ENCODE measurements at regions not wholly inside any gene's neighbourhood (a gene's known extent, or its start where the extent isn't known, plus 50 kb on each side); places are given as distances from the start of the nearest gene placed in this dataset.

- no peak overlapping the region for H3K4me3 ChIP-seq (ENCODE audit: low read length)
- H3K9ac ChIP-seq (ENCODE audit: low read depth, low read length), result no peak overlapping the region
- H3K4me1 ChIP-seq (ENCODE audit: control insufficient read depth, insufficient read depth, low read length), result peaks cover 7% of the 10 kb centered on the region
- no peak overlapping the region for H3K4me2 ChIP-seq (ENCODE audit: low read length)
- no peaks in the 10 kb centered on the region for H3K36me3 ChIP-seq (ENCODE audit: insufficient read depth, low read length)
- no peaks in the 10 kb centered on the region for H3K27me3 ChIP-seq (ENCODE audit: control insufficient read depth, insufficient read depth, low read length)
- H3K9me3 ChIP-seq (replicated peaks; ENCODE audit: low read length), result no peaks in the 10 kb centered on the region
Measured at GRCh38 chr2:48126162-48126561, 188.3 kb upstream of the FOXN2 start.

DNA sequence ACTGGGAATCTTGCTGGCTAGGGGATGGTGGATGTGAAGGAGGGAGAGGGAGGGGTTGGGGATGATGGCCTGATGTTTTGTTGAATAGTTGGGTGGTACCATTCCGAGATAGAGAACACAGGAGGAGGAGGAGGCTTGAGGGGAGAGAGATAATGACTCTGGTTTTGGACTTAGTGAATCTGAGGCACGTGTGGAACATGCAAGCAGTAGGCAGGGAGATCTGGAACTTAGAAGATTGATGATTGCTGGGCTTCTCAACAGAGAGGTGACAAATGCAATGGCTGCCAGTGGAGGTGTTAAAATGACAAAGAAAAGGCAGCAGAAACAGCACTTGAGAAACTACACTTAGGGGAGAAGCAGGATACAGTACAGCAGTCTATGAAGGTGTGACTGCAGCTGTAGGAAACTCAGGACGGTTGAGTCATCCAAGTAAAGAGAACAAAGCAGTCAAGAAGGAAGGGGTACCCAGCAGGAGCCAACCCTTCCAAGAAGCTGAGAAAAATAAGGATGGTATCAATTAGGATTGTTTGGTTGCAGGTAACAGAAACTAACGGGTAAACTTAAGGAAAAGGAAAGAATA is 186.8 kb upstream of the FOXN2 start:
- H3K9me3 ChIP-seq (replicated peaks; ENCODE audit: low read length), result no peaks in the 10 kb centered on the region
- no peak overlapping the region for H3K9ac ChIP-seq (ENCODE audit: low read depth, low read length)
- no peaks in the 10 kb centered on the region for H3K36me3 ChIP-seq (ENCODE audit: insufficient read depth, low read length)
- H3K4me2 ChIP-seq (ENCODE audit: low read length), result no peak overlapping the region
- H3K4me3 ChIP-seq (ENCODE audit: low read length), result no peak overlapping the region
- no peaks in the 10 kb centered on the region for H3K27me3 ChIP-seq (ENCODE audit: control insufficient read depth, insufficient read depth, low read length)
- peaks cover 7% of the 10 kb centered on the region for H3K4me1 ChIP-seq (ENCODE audit: control insufficient read depth, insufficient read depth, low read length)

GRCh38 chr2:48129293-48129950 is 185.1 kb upstream of the FOXN2 start:
- H3K9me3 ChIP-seq (replicated peaks; ENCODE audit: low read length), result no peaks in the 10 kb centered on the region
- H3K4me3 ChIP-seq (ENCODE audit: low read length), result no peak overlapping the region
- peaks cover 6% of the 10 kb centered on the region for H3K4me1 ChIP-seq (ENCODE audit: control insufficient read depth, insufficient read depth, low read length)
- H3K27me3 ChIP-seq (ENCODE audit: control insufficient read depth, insufficient read depth, low read length), result no peaks in the 10 kb centered on the region
- H3K9ac ChIP-seq (ENCODE audit: low read depth, low read length), result no peak overlapping the region
- no peaks in the 10 kb centered on the region for H3K36me3 ChIP-seq (ENCODE audit: insufficient read depth, low read length)
- H3K4me2 ChIP-seq (ENCODE audit: low read length), result no peak overlapping the region

DNA sequence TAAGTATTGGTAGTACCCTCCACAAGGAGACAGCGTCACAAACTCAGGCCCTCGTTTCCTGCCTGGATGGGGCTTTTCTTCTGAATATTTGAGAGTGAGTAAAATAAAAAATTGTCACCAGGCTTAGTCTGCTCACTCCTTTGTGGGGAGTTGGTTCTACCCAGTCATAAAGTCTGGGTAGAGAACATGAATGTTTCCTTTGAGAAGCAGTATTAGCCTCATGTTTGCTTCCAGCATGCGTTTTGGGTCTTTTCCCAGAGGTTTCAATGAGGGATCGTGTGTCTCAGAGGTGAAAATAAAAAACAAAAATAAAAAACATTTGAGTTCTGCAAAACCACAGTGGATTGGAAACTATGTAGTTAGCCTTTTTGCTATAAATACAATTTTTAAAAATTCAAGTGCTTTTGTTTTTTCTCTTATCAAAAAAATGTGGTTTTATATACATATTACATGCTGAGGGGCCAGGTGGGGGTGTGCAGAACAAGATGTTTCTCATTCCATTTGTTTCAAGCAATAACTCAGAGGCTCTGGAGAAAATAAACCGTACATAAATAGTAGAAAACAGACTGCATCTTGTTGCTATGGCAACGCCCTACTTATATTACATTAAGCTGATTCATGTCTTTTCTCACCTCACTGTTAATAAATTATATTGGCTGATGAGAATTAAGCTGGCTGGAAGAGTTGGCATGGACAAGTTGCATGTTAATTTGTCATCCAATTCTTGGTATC is 182.8 kb upstream of the FOXN2 start:
- Histone ChIP-seq H3K9ac (ENCODE audit: low read depth, low read length) (no peak overlapping the region), H3K27me3 (ENCODE audit: control insufficient read depth, insufficient read depth, low read length) (no peaks in the 10 kb centered on the region), H3K9me3 (replicated peaks; ENCODE audit: low read length) (no peaks in the 10 kb centered on the region), H3K4me1 (ENCODE audit: control insufficient read depth, insufficient read depth, low read length) (no peaks in the 10 kb centered on the region), H3K36me3 (ENCODE audit: insufficient read depth, low read length) (no peaks in the 10 kb centered on the region), H3K4me2 (ENCODE audit: low read length) (no peak overlapping the region), H3K4me3 (ENCODE audit: low read length) (no peak overlapping the region)

DNA sequence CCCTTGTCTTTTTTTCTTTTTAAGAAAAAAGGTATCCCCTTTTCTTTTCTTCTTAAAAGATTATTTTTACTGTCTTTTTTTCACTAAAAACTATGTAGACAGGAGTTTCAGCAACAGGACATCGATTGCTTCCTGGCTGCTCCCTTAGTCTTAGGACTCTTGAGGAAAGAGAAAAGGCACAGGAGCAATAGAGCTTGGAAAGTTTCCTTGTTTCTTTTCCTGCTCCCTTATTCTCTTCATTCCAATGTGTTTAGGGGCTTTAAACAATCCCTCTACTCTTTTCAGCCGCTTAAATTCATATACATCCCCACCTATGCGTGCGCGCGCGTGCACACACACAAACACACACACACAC is 182.2 kb upstream of the FOXN2 start:
- no peak overlapping the region for H3K9ac ChIP-seq (ENCODE audit: low read depth, low read length)
- H3K4me2 ChIP-seq (ENCODE audit: low read length), result no peak overlapping the region
- H3K36me3 ChIP-seq (ENCODE audit: insufficient read depth, low read length), result no peaks in the 10 kb centered on the region
- H3K27me3 ChIP-seq (ENCODE audit: control insufficient read depth, insufficient read depth, low read length), result no peaks in the 10 kb centered on the region
- no peaks in the 10 kb centered on the region for H3K4me1 ChIP-seq (ENCODE audit: control insufficient read depth, insufficient read depth, low read length)
- H3K9me3 ChIP-seq (replicated peaks; ENCODE audit: low read length), result no peaks in the 10 kb centered on the region
- no peak overlapping the region for H3K4me3 ChIP-seq (ENCODE audit: low read length)

- Histone ChIP-seq H3K9me3 (replicated peaks; ENCODE audit: low read length) (no peaks in the 10 kb centered on the region), H3K9ac (ENCODE audit: low read depth, low read length) (no peak overlapping the region), H3K4me1 (ENCODE audit: control insufficient read depth, insufficient read depth, low read length) (no peaks in the 10 kb centered on the region), H3K4me3 (ENCODE audit: low read length) (no peak overlapping the region), H3K4me2 (ENCODE audit: low read length) (no peak overlapping the region), H3K27me3 (ENCODE audit: control insufficient read depth, insufficient read depth, low read length) (no peaks in the 10 kb centered on the region), H3K36me3 (ENCODE audit: insufficient read depth, low read length) (no peaks in the 10 kb centered on the region)
Measured at GRCh38 chr2:48134704-48135103, 179.8 kb upstream of the FOXN2 start.

DNA sequence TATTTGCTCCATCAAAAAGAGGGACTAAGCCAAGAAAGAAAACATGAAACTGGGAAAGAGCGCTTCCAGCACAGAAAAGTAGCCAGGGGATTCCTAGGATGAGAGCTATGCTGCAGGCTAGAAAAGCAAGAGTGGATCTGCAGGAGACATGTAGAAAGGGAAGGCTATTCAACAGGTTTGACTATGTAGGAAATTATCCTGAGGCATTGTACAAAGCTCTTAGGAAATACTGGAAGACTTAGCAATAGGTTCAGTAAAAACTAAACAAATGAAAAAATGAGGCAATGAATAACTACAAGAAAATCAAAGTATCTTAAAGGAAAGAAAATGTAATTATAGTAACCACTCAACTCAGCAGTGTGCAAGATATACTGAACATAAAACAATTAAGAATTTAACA is 178.7 kb upstream of the FOXN2 start:
- no peaks in the 10 kb centered on the region for H3K27me3 ChIP-seq (ENCODE audit: control insufficient read depth, insufficient read depth, low read length)
- H3K4me1 ChIP-seq (ENCODE audit: control insufficient read depth, insufficient read depth, low read length), result no peaks in the 10 kb centered on the region
- no peak overlapping the region for H3K4me3 ChIP-seq (ENCODE audit: low read length)
- H3K9me3 ChIP-seq (replicated peaks; ENCODE audit: low read length), result no peaks in the 10 kb centered on the region
- H3K4me2 ChIP-seq (ENCODE audit: low read length), result no peak overlapping the region
- no peak overlapping the region for H3K9ac ChIP-seq (ENCODE audit: low read depth, low read length)
- H3K36me3 ChIP-seq (ENCODE audit: insufficient read depth, low read length), result no peaks in the 10 kb centered on the region

DNA sequence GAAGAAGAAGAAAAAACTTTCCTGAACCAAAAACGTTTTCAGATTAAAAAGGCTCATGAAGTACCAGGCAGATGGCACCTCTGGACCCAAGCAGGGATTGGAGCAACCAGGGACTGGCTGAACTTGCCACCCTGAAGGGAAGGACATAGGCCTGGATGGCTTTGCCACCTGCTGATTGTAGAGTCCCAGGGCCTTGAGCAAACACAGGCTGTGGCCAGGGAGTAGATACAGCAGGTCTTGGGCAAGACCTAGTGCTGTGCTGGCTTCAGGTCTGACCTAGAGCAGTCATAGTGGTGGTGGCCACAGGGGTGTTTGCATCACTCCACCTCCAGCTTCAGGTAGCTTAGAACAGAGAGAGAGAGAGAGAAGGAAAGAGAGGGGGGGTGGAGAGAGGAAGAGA is 176.7 kb upstream of the FOXN2 start:
- Histone ChIP-seq H3K36me3 (ENCODE audit: insufficient read depth, low read length) (no peaks in the 10 kb centered on the region), H3K4me3 (ENCODE audit: low read length) (no peak overlapping the region), H3K4me1 (ENCODE audit: control insufficient read depth, insufficient read depth, low read length) (no peaks in the 10 kb centered on the region), H3K4me2 (ENCODE audit: low read length) (no peak overlapping the region), H3K27me3 (ENCODE audit: control insufficient read depth, insufficient read depth, low read length) (no peaks in the 10 kb centered on the region), H3K9ac (ENCODE audit: low read depth, low read length) (no peak overlapping the region), H3K9me3 (replicated peaks; ENCODE audit: low read length) (no peaks in the 10 kb centered on the region)

GRCh38 chr2:48138898-48139297 is 175.6 kb upstream of the FOXN2 start:
- no peak overlapping the region for H3K4me2 ChIP-seq (ENCODE audit: low read length)
- H3K36me3 ChIP-seq (ENCODE audit: insufficient read depth, low read length), result no peaks in the 10 kb centered on the region
- H3K27me3 ChIP-seq (ENCODE audit: control insufficient read depth, insufficient read depth, low read length), result no peaks in the 10 kb centered on the region
- H3K9ac ChIP-seq (ENCODE audit: low read depth, low read length), result no peak overlapping the region
- no peak overlapping the region for H3K4me3 ChIP-seq (ENCODE audit: low read length)
- no peaks in the 10 kb centered on the region for H3K4me1 ChIP-seq (ENCODE audit: control insufficient read depth, insufficient read depth, low read length)
- H3K9me3 ChIP-seq (replicated peaks; ENCODE audit: low read length), result no peaks in the 10 kb centered on the region

GRCh38 chr2:48140586-48140985 is 173.9 kb upstream of the FOXN2 start:
- Histone ChIP-seq H3K9me3 (replicated peaks; ENCODE audit: low read length) (no peaks in the 10 kb centered on the region), H3K9ac (ENCODE audit: low read depth, low read length) (no peak overlapping the region), H3K27me3 (ENCODE audit: control insufficient read depth, insufficient read depth, low read length) (no peaks in the 10 kb centered on the region), H3K36me3 (ENCODE audit: insufficient read depth, low read length) (no peaks in the 10 kb centered on the region), H3K4me2 (ENCODE audit: low read length) (no peak overlapping the region), H3K4me3 (ENCODE audit: low read length) (no peak overlapping the region), H3K4me1 (ENCODE audit: control insufficient read depth, insufficient read depth, low read length) (no peaks in the 10 kb centered on the region)

GRCh38 chr2:48144777-48145176 is 169.7 kb upstream of the FOXN2 start:
- no peaks in the 10 kb centered on the region for H3K4me1 ChIP-seq (ENCODE audit: control insufficient read depth, insufficient read depth, low read length)
- H3K27me3 ChIP-seq (ENCODE audit: control insufficient read depth, insufficient read depth, low read length), result no peaks in the 10 kb centered on the region

More at GRCh38 chr2:48144777-48145176, 169.7 kb upstream of the FOXN2 start:
- Histone ChIP-seq H3K36me3 (ENCODE audit: insufficient read depth, low read length) (no peaks in the 10 kb centered on the region), H3K4me3 (ENCODE audit: low read length) (no peak overlapping the region), H3K4me2 (ENCODE audit: low read length) (no peak overlapping the region), H3K9ac (ENCODE audit: low read depth, low read length) (no peak overlapping the region), H3K9me3 (replicated peaks; ENCODE audit: low read length) (no peaks in the 10 kb centered on the region)
